ENCODE measurements at regions not wholly inside any gene's neighbourhood (a gene's known extent, or its start where the extent isn't known, plus 50 kb on each side); places are given as distances from the start of the nearest gene placed in this dataset.

GRCh38 chr10:3350617-3351258, 178.2 kb upstream of the PITRM1 start:
- no peaks in the 10 kb centered on the region for H3K36me3 ChIP-seq (replicated peaks in 1 of 2; ENCODE audit: control insufficient read depth in 1 of 2, insufficient read depth in 2 of 2, low read length in 1 of 2)
- no peaks in the 10 kb centered on the region for H3F3A ChIP-seq (replicated peaks; ENCODE audit: insufficient read depth)
- no peaks in the 10 kb centered on the region for H3K79me2 ChIP-seq (ENCODE audit: insufficient read depth)
- no peak for TF ChIP-seq MEF2A (IDR thresholded peaks at IDR 0.05; ENCODE audit: borderline replicate concordance, low read depth)
- no peak for TF ChIP-seq RCOR1 (IDR thresholded peaks at IDR 0.05; ENCODE audit: low read length)
- no peak for TF ChIP-seq GABPA (IDR thresholded peaks at IDR 0.05; ENCODE audit: low read depth)
- TF ChIP-seq FOXM1 (IDR thresholded peaks at IDR 0.05; ENCODE audit: low read depth): no peak
- H4K20me1 ChIP-seq (ENCODE audit: insufficient read depth): no peaks in the 10 kb centered on the region
- ChIA-PET CTCF (no interaction called here), POLR2A (no interaction called here)
- peaks cover 0 to 11% of the 10 kb centered on the region in 2 experiments; a peak in 1 of 4 replicates for H3K4me1 ChIP-seq (ENCODE audit: control insufficient read depth in 1 of 2, insufficient read depth in 2 of 2, low read depth in 1 of 2, low read length in 1 of 2)
- no peak for DNase-seq
- H3K9ac ChIP-seq: no peak overlapping the region
- H3K4me2 ChIP-seq: no peak overlapping the region
- no peaks in the 10 kb centered on the region for H3K9me2 ChIP-seq
- 89% methylated on average over 13 of the region's 14 CpGs for WGBS (ENCODE audit: low lambda C conversion rate)
- H2AFZ ChIP-seq (ENCODE audit: low read depth): no peak overlapping the region
- H3K27me3 ChIP-seq (ENCODE audit: insufficient read depth): no peaks in the 10 kb centered on the region
- no peak overlapping the region for H3K4me3 ChIP-seq (ENCODE audit: low read depth in 2 of 2, low read length in 1 of 2)
- H3K9me3 ChIP-seq: no peaks in the 10 kb centered on the region
- no peak overlapping the region for H3K27ac ChIP-seq (ENCODE audit: low read depth in 2 of 2, low read length in 1 of 2)

- Histone ChIP-seq H3K4me1 (ENCODE audit: control insufficient read depth in 1 of 2, insufficient read depth in 2 of 2, low read depth in 1 of 2, low read length in 1 of 2) (peaks cover 0 to 11% of the 10 kb centered on the region in 2 experiments; a peak in 1 of 4 replicates), H3K36me3 (replicated peaks in 1 of 2; ENCODE audit: control insufficient read depth in 1 of 2, insufficient read depth in 2 of 2, low read length in 1 of 2) (no peaks in the 10 kb centered on the region), H3K27me3 (ENCODE audit: insufficient read depth) (no peaks in the 10 kb centered on the region), H3K4me2 (no peak overlapping the region), H3K9me3 (no peaks in the 10 kb centered on the region), H3K9ac (no peak overlapping the region), H3K9me2 (no peaks in the 10 kb centered on the region), H3K27ac (ENCODE audit: low read depth in 2 of 2, low read length in 1 of 2) (no peak overlapping the region), H4K20me1 (ENCODE audit: insufficient read depth) (no peaks in the 10 kb centered on the region), H3K79me2 (ENCODE audit: insufficient read depth) (no peaks in the 10 kb centered on the region), H2AFZ (ENCODE audit: low read depth) (no peak overlapping the region), H3K4me3 (ENCODE audit: low read depth in 2 of 2, low read length in 1 of 2) (no peak overlapping the region), H3F3A (replicated peaks; ENCODE audit: insufficient read depth) (no peaks in the 10 kb centered on the region)
- WGBS (ENCODE audit: low lambda C conversion rate): 95% methylated on average over 11 of the region's 11 CpGs
- DNase-seq: no peak
- no peak for TF ChIP-seq USF2 (IDR thresholded peaks at IDR 0.05; ENCODE audit: borderline replicate concordance, low read depth, low read length)
- CTCF ChIA-PET: no interaction called here
- POLR2A ChIA-PET: no interaction called here
Observed at GRCh38 chr10:3350205-3350604, 177.6 kb upstream of the PITRM1 start.

GRCh38 chr10:3348564-3348963, 176.0 kb upstream of the PITRM1 start:
- H3K36me3 ChIP-seq (replicated peaks in 1 of 2; ENCODE audit: control insufficient read depth in 1 of 2, insufficient read depth in 2 of 2, low read length in 1 of 2): no peaks in the 10 kb centered on the region
- TF ChIP-seq ELF1 (IDR thresholded peaks at IDR 0.05) (no peak), TEAD4 (IDR thresholded peaks at IDR 0.05; ENCODE audit: borderline replicate concordance, insufficient read depth) (no peak), USF1 (IDR thresholded peaks at IDR 0.05; ENCODE audit: borderline replicate concordance, low read depth) (no peak)
- ChIA-PET POLR2A (no interaction called here), CTCF (interaction anchor here (0.9 to 1.8 kb wide), 3 partner anchors 9 to 24 kb away, joined by 3 to 4 read pairs (median 4); no protein-coding TSS in a partner anchor)
- H3K4me1 ChIP-seq (ENCODE audit: control insufficient read depth in 1 of 2, insufficient read depth in 2 of 2, low read depth in 1 of 2, low read length in 1 of 2): peaks cover 0 to 11% of the 10 kb centered on the region in 2 experiments; a peak in 1 of 4 replicates
- no peaks in the 10 kb centered on the region for H3K79me2 ChIP-seq (ENCODE audit: insufficient read depth)
- no peaks in the 10 kb centered on the region for H3K9me3 ChIP-seq
- H3K4me3 ChIP-seq (ENCODE audit: low read depth in 2 of 2, low read length in 1 of 2): no peak overlapping the region
- H2AFZ ChIP-seq (ENCODE audit: low read depth): no peak overlapping the region
- H3K4me2 ChIP-seq: no peak overlapping the region
- no peak for DNase-seq
- H3K27me3 ChIP-seq (ENCODE audit: insufficient read depth): no peaks in the 10 kb centered on the region
- H3K27ac ChIP-seq (ENCODE audit: low read depth in 2 of 2, low read length in 1 of 2): no peak overlapping the region
- H3K9ac ChIP-seq: no peak overlapping the region
- no peaks in the 10 kb centered on the region for H3F3A ChIP-seq (replicated peaks; ENCODE audit: insufficient read depth)
- H3K9me2 ChIP-seq: no peaks in the 10 kb centered on the region
- WGBS (ENCODE audit: low lambda C conversion rate): 88% methylated on average over 6 of the region's 6 CpGs
- H4K20me1 ChIP-seq (ENCODE audit: insufficient read depth): no peaks in the 10 kb centered on the region

All from SK-N-SH (cell line).